HEK293 (cell line): ENCODE measurements at regions not wholly inside any gene's neighbourhood (a gene's known extent, or its start where the extent isn't known, plus 50 kb on each side); places are given as distances from the start of the nearest gene placed in this dataset.

Source experiments
- GLI4 ChIP-seq: fragments of 450-650 bp; formaldehyde crosslinking; IDR thresholded peaks from 2 replicates; pipeline ENCODE4 v1.5.1; 2016; ENCODE audit warnings: missing biosample characterization, missing genetic modification characterization
- SETDB1 ChIP-seq: IDR thresholded peaks from one replicate; pipeline ENCODE4 v1.6.1; 2017; ENCODE audit warnings: mild to moderate bottlenecking, low read length, moderate library complexity, mixed read lengths; ENCODE audit not compliant: insufficient read length

- TF ChIP-seq SETDB1 (no peak), GLI4 (tag by site-specific recombination) (no peak)
These were observed 75.2 kb upstream of the PLAC8 start for GRCh38 chr4:83189631-83190136.
